Body of pancreas (tissue), 4 donors: ENCODE measurements at regions not wholly inside any gene's neighbourhood (a gene's known extent, or its start where the extent isn't known, plus 50 kb on each side); places are given as distances from the start of the nearest gene placed in this dataset.

Source experiments
- ATAC-seq: fragments of 150-250 bp; one replicate; pipeline ENCODE4 v1.9.1; 2016
- DNase-seq, 4 donors: peaks; one replicate each; pipeline ENCODE4 v3.0.0-alpha.2; 2019
- H3K27ac ChIP-seq, 4 donors: fragments of 200-600 bp; sonication (generic); 1 replicate in 3 of 4; 2 replicates in 1 of 4; pipeline versions ENCODE4 v1.5.1 to v1.6.1; 2016 to 2019; ENCODE audit warnings: mild to moderate bottlenecking in 1 of 4, mixed read lengths in 1 of 4, moderate library complexity in 1 of 4
- H3K27me3 ChIP-seq, 2 donors: fragments of 200-600 bp; sonication (generic); one replicate each; pipeline ENCODE4 v1.6.0; 2016; ENCODE audit warnings: mild to moderate bottlenecking in 1 of 2
- H3K36me3 ChIP-seq, 2 donors: fragments of 200-600 bp; sonication (generic); replicated peaks in 1 of 2; 2 replicates each; pipeline ENCODE4 v1.5.1; 2016; ENCODE audit warnings: low read depth in 2 of 2; ENCODE audit not compliant: insufficient read depth in 1 of 2
- H3K4me1 ChIP-seq: fragments of 200-600 bp; sonication (generic); one replicate; pipeline ENCODE4 v1.6.0; 2016
- H3K4me3 ChIP-seq, 2 donors: fragments of 200-600 bp; sonication (generic); 1 replicate in 1 of 2; 2 replicates in 1 of 2; pipeline ENCODE4 v1.5.1; 2016 to 2019
- H3K9me3 ChIP-seq, 3 donors: fragments of 200-600 bp; sonication (generic); 1 replicate in 2 of 3; 2 replicates in 1 of 3; pipeline ENCODE4 v1.5.1; 2016
- POLR2A ChIP-seq, 3 donors: fragments of 450-650 bp; IDR thresholded peaks; one replicate each; pipeline ENCODE4 v1.6.1; 2016; ENCODE audit warnings: antibody characterized with exemption in 3 of 3, mild to moderate bottlenecking in 2 of 3
- WGBS, 2 donors: methylation state at CpG; one replicate each; pipeline ENCODE4 v1.1.5; 2017; 5-methylcytosine and 5-hydroxymethylcytosine counted together
- intact Hi-C: fragments of 100-400 bp; cut with DNase I; formaldehyde crosslinking; loops from one replicate; pipeline ENCODE4 v1.15.1; 2023
- TF ChIP-seq, protein P1 (sequence below), 7 experiments: fragments of 450-650 bp in 4 of 7; fragments of 200-600 bp in 3 of 7; sonication (generic) in 3 of 7; IDR thresholded peaks; one replicate each; pipeline ENCODE4 v1.5.1; 2016 to 2019; ENCODE audit warnings: antibody characterized with exemption in 7 of 7

DNA sequence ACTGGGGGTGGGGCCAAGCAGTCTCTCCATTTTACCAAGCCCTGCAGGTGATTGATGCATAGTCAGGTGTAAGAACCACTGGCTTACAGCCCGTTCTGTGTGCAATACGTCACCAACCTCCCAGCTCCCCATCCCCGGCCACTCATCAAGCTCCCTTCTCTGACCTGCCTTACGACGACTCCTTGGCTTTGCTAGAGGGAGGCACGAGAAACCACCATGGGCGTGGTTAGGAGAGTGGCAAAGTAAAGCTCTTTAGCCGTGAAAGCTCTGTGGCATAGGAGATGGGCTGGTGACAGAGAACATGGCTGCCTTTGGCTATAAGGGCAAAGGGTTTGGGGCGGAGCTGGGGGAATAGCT, 109.1 kb downstream of the BDH1 start:
- DNase-seq = no peak
- no peaks in the 10 kb centered on the region for H3K9me3 ChIP-seq
- no peak overlapping the region for H3K27ac ChIP-seq
- TF ChIP-seq POLR2A (IDR thresholded peaks at IDR 0.05) = no peak
- TF ChIP-seq, protein P1, sequence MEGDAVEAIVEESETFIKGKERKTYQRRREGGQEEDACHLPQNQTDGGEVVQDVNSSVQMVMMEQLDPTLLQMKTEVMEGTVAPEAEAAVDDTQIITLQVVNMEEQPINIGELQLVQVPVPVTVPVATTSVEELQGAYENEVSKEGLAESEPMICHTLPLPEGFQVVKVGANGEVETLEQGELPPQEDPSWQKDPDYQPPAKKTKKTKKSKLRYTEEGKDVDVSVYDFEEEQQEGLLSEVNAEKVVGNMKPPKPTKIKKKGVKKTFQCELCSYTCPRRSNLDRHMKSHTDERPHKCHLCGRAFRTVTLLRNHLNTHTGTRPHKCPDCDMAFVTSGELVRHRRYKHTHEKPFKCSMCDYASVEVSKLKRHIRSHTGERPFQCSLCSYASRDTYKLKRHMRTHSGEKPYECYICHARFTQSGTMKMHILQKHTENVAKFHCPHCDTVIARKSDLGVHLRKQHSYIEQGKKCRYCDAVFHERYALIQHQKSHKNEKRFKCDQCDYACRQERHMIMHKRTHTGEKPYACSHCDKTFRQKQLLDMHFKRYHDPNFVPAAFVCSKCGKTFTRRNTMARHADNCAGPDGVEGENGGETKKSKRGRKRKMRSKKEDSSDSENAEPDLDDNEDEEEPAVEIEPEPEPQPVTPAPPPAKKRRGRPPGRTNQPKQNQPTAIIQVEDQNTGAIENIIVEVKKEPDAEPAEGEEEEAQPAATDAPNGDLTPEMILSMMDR (IDR thresholded peaks at IDR 0.05) = no peak
- H3K36me3 ChIP-seq = no peaks in the 10 kb centered on the region
- ATAC-seq = no peak
- H3K4me1 ChIP-seq = no peaks in the 10 kb centered on the region
- intact Hi-C loops = no loop called here
- WGBS, 2 donors = 76 to 92% methylated on average over 9 of the region's 9 CpGs
- no peak overlapping the region for H3K4me3 ChIP-seq
- no peaks in the 10 kb centered on the region for H3K27me3 ChIP-seq

DNA sequence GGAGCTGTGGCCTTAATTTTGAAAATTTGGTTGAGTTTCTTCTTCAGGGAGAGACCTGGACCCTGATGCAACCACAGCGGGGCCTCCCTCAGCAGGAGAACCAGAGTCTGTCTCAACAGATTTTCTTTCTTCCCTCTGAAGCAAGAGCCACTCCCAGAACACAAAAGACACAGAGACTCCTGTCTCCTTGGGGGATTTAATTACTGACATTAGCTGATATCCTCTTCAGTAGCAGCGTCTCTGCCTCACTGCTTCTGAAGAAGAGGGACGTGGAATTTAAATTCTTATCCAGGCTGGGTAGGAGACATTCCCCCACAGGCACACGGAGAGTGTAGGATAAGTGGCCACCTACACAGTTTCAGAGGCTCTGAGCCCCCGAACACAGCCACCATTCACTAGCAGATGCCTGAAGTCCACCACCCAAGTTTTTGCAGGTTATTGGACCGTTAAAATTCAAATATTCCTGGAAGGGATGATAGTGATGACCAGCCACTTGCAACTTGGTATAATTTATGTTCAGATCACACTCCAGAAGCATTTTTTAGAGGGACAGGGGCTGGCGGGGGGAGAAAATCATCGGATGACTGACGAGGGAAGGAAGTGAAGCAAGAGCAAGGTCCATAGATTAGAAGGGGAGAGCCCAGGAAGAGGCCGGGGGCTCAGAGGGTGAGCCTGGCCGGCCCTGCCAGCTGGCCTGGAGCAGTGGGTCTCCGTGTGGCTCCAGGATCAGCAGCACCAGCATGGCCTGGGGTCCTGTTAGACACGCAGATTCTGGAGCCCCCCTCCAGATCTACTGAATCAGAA, 109.7 kb downstream of the BDH1 start:
- Histone ChIP-seq H3K9me3 (no peaks in the 10 kb centered on the region), H3K4me3 (no peak overlapping the region), H3K36me3 (no peaks in the 10 kb centered on the region), H3K27ac (no peak overlapping the region), H3K27me3 (no peaks in the 10 kb centered on the region), H3K4me1 (no peaks in the 10 kb centered on the region)
- no peak for TF ChIP-seq POLR2A (IDR thresholded peaks at IDR 0.05)
- TF ChIP-seq, protein P1 (IDR thresholded peaks at IDR 0.05) = no peak
- ATAC-seq (no peak), DNase-seq (no peak)
- intact Hi-C loops = no loop called here
- 61 to 81% methylated on average over 12 to 13 of the region's 13 CpGs for WGBS, 2 donors

DNA sequence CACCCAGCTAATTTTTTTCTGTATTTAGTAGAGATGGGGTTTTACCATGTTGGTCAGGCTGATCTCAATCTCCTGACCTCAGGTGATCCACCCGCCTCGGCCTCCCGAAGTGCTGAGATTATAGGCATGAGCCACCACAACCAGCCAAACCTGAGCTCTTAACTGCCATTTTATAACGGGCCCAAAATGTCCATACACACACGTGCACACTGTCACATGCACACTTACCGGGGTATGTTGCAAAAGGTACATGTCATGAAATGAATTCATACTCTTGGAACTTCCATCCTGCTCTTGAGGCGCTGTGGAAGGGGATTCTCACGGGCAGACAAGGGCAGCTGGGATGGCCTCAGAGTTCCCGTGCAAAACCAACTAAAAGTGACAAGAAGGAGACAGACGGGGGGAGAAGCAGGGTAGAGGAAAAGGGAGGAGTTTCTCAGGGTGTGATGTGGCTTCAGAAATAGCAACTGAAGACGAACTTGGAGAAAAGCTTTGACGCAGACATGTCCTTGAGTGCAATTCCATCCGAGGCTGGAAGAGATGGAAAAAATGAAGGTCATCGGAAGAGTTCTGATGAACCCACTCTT, 110.9 kb downstream of the BDH1 start:
- no peaks in the 10 kb centered on the region for H3K9me3 ChIP-seq
- no peak overlapping the region for H3K27ac ChIP-seq
- DNase-seq = no peak
- intact Hi-C loops = no loop called here
- H3K4me3 ChIP-seq = no peak overlapping the region
- H3K27me3 ChIP-seq = no peaks in the 10 kb centered on the region
- WGBS, 2 donors = 91 to 93% methylated on average over 14 of the region's 14 CpGs
- H3K4me1 ChIP-seq = no peaks in the 10 kb centered on the region
- TF ChIP-seq, protein P1 (IDR thresholded peaks at IDR 0.05) = no peak
- no peak for TF ChIP-seq POLR2A (IDR thresholded peaks at IDR 0.05)
- no peak for ATAC-seq
- no peaks in the 10 kb centered on the region for H3K36me3 ChIP-seq

DNA sequence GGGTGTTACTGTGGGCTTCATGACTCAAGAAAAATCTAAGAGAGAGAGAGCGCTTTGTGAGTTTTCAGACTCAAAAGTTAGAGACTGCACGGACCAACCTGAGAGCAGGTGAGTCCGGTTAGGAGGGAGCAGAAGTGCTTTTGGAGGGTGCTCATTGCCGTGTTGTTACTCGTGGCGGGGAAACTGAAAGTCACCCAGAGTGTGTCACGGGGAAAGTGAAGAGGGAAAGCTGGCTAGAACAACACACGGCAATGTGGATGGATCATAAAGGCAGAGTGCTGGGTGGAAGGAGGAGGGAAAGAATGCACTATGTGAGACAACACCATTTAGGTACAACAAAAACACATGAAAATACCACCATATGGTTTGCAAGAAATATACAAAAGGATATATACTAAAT, 112.3 kb downstream of the BDH1 start:
- Histone ChIP-seq H3K4me3 (no peak overlapping the region), H3K36me3 (no peaks in the 10 kb centered on the region), H3K9me3 (no peaks in the 10 kb centered on the region), H3K27me3 (no peaks in the 10 kb centered on the region), H3K4me1 (no peaks in the 10 kb centered on the region), H3K27ac (no peak overlapping the region)
- intact Hi-C loops = no loop called here
- DNase-seq (no peak), ATAC-seq (no peak)
- TF ChIP-seq POLR2A (IDR thresholded peaks at IDR 0.05) = no peak
- 85 to 94% methylated on average over 8 of the region's 8 CpGs for whole genome bisulfite sequencing, 2 donors

DNA sequence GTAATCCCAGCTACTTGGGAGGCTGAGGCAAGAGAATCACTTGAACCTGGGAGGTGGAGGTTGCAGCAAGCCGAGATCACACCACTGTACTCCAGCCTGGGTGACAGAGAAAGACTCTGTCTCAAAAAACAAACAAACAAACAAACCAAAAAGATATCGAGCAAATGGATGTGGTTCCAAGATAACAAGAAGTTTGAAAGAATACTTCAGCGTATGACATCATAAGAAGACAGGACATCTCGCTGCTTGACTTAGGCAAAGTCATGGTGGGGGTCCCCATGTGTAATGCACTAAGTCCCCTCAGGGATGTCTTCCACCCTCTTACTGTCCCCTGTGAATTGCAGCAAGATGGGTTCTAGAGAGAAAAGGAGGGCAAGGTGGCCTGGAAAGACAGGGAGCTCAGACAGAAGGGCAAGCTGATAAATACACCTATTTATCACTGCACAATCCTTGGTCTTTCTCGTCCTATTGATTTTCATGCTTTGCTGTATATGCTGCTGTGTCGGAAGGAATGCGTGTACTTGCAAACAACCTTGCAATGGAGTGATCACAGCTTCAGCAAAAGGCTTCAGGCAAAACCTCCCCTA, 115.0 kb downstream of the BDH1 start:
- intact Hi-C loops = no loop called here
- Histone ChIP-seq H3K4me3 (no peak overlapping the region), H3K36me3 (no peaks in the 10 kb centered on the region), H3K9me3 (no peaks in the 10 kb centered on the region), H3K27me3 (no peaks in the 10 kb centered on the region), H3K4me1 (no peaks in the 10 kb centered on the region), H3K27ac (no peak overlapping the region)
- TF ChIP-seq, protein P1 (IDR thresholded peaks at IDR 0.05) = no peak
- DNase-seq (no peak), ATAC-seq (no peak)
- WGBS, 2 donors = 72 to 78% methylated on average over 7 of the region's 7 CpGs
